Peyer's patch (tissue), 4 donors: ENCODE measurements at regions not wholly inside any gene's neighbourhood (a gene's known extent, or its start where the extent isn't known, plus 50 kb on each side); places are given as distances from the start of the nearest gene placed in this dataset.

ENCODE experiments used
- POLR2A ChIP-seq, 2 donors: fragments of 450-650 bp; IDR thresholded peaks; one replicate each; pipeline ENCODE4 v1.5.1; 2017; ENCODE audit warnings: antibody characterized with exemption in 2 of 2, mild to moderate bottlenecking in 2 of 2, moderate library complexity in 2 of 2
- TF ChIP-seq, protein P1 (sequence below), 6 experiments: fragments of 450-650 bp in 4 of 6; fragments of 200-600 bp in 2 of 6; sonication (generic) in 1 of 6; IDR thresholded peaks; one replicate each; pipeline ENCODE4 v1.5.1; 2017 to 2019; ENCODE audit warnings: antibody characterized with exemption in 6 of 6, mild to moderate bottlenecking in 3 of 6, moderate library complexity in 1 of 6

DNA sequence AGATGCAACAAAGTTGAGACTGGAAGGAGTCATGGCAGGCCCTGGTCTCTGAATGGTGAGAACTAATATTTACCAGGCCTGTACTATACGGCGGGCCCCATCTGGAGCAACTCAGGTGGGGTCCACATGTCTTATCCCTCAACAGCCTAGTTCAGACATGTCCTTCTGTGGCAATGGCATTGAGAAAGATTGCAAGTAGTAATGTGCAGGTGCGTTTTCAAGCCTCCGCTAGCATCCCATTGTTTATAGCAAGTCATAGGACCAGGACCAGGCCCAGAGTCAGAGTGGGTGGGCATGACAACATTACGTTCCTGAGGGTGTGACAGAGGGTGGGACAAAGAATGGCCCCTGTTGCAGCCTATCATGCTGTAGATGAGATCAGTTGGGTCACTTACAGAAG lies 541.1 kb downstream of the EFNB2 start:
- TF ChIP-seq POLR2A (IDR thresholded peaks at IDR 0.05) = no peak
- TF ChIP-seq, protein P1, sequence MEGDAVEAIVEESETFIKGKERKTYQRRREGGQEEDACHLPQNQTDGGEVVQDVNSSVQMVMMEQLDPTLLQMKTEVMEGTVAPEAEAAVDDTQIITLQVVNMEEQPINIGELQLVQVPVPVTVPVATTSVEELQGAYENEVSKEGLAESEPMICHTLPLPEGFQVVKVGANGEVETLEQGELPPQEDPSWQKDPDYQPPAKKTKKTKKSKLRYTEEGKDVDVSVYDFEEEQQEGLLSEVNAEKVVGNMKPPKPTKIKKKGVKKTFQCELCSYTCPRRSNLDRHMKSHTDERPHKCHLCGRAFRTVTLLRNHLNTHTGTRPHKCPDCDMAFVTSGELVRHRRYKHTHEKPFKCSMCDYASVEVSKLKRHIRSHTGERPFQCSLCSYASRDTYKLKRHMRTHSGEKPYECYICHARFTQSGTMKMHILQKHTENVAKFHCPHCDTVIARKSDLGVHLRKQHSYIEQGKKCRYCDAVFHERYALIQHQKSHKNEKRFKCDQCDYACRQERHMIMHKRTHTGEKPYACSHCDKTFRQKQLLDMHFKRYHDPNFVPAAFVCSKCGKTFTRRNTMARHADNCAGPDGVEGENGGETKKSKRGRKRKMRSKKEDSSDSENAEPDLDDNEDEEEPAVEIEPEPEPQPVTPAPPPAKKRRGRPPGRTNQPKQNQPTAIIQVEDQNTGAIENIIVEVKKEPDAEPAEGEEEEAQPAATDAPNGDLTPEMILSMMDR (IDR thresholded peaks at IDR 0.05) = no peak
